Activated CD4-positive, alpha-beta T cell treated with anti-CD3 and anti-CD28 coated beads, Interleukin-2, amount 10 ng/mL, durations not matched to agents 7 days and 5 days (primary cell): ENCODE measurements at regions not wholly inside any gene's neighbourhood (a gene's known extent, or its start where the extent isn't known, plus 50 kb on each side); places are given as distances from the start of the nearest gene placed in this dataset.
"Not testable (repeated sequence)": the region's sequence is repeated elsewhere in the genome, so short reads cannot be mapped to it uniquely, and the experiment has no call there.

Experiments used
- CTCF ChIA-PET: fragments of 350-600 bp; sonication (Branson Sonifier 250); formaldehyde crosslinking; loops from one replicate; lab custom pipeline; 2021; ENCODE audit warnings: antibody characterized with exemption; lab: Charles Lee
- POLR2A ChIA-PET: fragments of 350-600 bp; sonication (Branson Sonifier 250); formaldehyde crosslinking; loops from one replicate; lab custom pipeline; 2021; ENCODE audit warnings: antibody characterized with exemption; lab: Charles Lee
- DNase-seq: peaks from one replicate; pipeline ENCODE4 v3.0.0-alpha.2; 2020
- H3K27ac Mint-ChIP-seq: one replicate; pipeline ENCODE4 v1.8.0; 2021; ENCODE audit warnings: mild to moderate bottlenecking, moderate library complexity, mixed read lengths
- H3K27me3 Mint-ChIP-seq: one replicate; pipeline ENCODE4 v1.8.0; 2021; ENCODE audit warnings: mixed read lengths
- H3K36me3 Mint-ChIP-seq: one replicate; pipeline ENCODE4 v1.8.0; 2021; ENCODE audit warnings: low read depth, mixed read lengths
- H3K4me1 Mint-ChIP-seq: one replicate; pipeline ENCODE4 v1.8.0; 2021; ENCODE audit warnings: mixed read lengths
- H3K4me3 Mint-ChIP-seq: one replicate; pipeline ENCODE4 v1.8.0; 2021; ENCODE audit warnings: mild to moderate bottlenecking, moderate library complexity, mixed read lengths
- H3K9me3 Mint-ChIP-seq: one replicate; pipeline ENCODE4 v1.8.0; 2021; ENCODE audit warnings: mixed read lengths

DNA sequence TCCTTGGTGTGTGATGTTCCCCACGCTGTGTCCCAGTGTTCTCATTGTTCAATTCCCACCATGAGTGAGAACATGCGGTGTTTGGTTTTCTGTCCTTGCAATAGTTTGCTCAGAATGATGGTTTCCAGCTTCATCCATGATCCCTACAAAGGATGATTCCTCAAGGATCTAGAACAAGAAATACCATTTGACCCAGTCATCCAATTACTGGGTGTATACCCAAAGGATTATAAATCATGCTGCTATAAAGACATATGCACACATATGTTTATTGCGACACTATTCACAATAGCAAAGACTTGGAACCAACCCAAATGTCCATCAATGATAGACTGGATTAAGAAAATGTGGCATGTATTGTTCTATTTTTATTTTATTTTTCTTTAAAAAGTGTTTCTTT lies 1351.3 kb upstream of the CDH9 start:
- CTCF ChIA-PET, H3K4me3 Mint-ChIP-seq, DNase-seq, H3K27me3 Mint-ChIP-seq, POLR2A ChIA-PET, H3K27ac Mint-ChIP-seq, H3K9me3 Mint-ChIP-seq, H3K36me3 Mint-ChIP-seq, H3K4me1 Mint-ChIP-seq: not testable (repeated sequence)

DNA sequence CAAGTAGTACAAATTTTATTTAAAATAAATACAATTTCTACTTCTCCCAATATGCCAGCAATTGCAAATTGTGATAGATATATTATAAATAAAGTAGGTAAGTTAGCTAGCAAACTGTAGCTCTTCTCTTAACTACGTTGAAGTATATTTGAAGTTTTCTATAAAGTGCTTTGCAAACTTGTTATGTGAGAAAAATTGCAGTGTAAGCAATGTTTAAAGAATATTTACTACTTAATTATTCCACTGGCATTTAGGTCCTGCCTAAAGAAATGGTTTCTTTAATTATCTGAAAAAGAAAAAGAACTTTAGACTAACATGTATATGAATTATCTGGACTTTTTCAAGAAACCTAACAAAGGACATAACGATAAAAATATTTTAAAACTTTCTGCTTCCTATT lies 1350.0 kb upstream of the CDH9 start:
- ChIA-PET CTCF (no interaction called here), POLR2A (no interaction called here)
- Mint-ChIP-seq H3K4me3 (no peak overlapping the region), H3K9me3 (peaks cover 11% of the 10 kb centered on the region), H3K27ac (no peak overlapping the region), H3K27me3 (no peaks in the 10 kb centered on the region), H3K36me3 (no peaks in the 10 kb centered on the region), H3K4me1 (no peaks in the 10 kb centered on the region)
- no peak for DNase-seq

DNA sequence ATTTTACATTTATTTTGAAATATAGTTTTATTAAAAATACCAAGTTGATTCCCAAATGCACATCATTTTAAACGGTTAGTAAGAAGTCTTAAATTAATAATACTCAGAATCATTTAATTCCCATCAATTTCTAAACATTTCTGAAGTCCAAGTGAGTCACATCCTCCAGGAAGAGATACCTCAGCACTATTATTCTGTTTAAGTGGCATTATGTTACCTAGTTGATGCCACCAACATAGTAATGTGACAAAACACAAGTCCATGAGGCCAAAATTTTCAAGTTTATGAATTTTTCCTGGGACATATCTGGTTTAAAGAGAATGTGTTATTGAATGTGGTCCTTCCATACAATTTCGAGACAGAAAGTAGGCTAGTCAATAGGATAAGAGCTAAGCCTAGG lies 1348.3 kb upstream of the CDH9 start:
- Mint-ChIP-seq H3K9me3 (peaks cover 9% of the 10 kb centered on the region), H3K36me3 (no peaks in the 10 kb centered on the region), H3K4me1 (no peaks in the 10 kb centered on the region), H3K27ac (no peak overlapping the region), H3K4me3 (no peak overlapping the region), H3K27me3 (no peaks in the 10 kb centered on the region)
- POLR2A ChIA-PET: no interaction called here
- CTCF ChIA-PET: no interaction called here
- DNase-seq: no peak

DNA sequence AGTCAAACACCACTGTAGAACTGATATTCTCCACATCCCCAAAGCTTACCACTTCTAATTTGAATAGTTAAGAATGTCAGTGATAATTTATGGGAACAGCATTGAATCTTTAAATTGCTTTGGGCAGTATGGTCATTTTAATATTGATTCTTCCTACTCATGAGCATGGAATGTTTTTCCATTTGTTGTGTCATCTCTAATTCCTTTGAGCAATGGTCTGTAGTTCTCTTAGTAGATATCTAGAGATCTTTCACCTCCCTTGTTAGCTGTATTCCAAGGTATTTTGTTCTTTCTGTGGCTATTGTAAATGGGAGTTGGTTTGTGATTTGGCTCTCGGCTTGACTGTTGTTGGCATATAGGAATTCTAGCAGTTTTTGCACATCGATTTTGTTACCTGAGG lies 1341.8 kb upstream of the CDH9 start:
- DNase-seq: no peak
- ChIA-PET POLR2A (no interaction called here), CTCF (no interaction called here)
- Mint-ChIP-seq H3K9me3 (peaks cover 4% of the 10 kb centered on the region), H3K4me3 (no peak overlapping the region), H3K27me3 (no peaks in the 10 kb centered on the region), H3K4me1 (no peaks in the 10 kb centered on the region), H3K27ac (no peak overlapping the region), H3K36me3 (no peaks in the 10 kb centered on the region)

DNA sequence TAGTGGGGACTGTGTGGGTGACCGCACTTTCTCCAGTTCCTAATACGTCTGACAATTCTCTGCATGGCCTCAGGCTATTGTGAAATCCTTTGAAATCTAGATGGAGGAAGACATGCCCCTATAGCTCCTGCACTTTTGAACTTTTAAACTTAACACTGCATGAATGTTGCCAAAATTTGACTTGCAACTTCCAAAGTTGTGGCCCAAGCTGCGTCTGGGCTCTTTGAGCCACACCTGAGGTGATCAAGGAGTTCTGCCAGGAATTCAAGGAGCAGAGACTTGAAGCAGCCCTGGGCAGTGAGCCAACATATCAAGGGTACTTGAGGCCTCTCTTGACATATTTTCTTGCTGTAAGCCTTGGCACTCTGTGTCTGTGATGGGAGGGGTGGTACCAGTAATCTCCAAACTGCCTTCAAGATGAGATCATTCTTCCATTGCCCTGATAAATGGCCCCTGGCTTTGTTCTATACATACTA lies 1336.1 kb upstream of the CDH9 start:
- ChIA-PET CTCF (no interaction called here), POLR2A (no interaction called here)
- Mint-ChIP-seq H3K4me3 (no peak overlapping the region), H3K36me3 (no peaks in the 10 kb centered on the region), H3K9me3 (no peaks in the 10 kb centered on the region), H3K27ac (no peak overlapping the region), H3K4me1 (no peaks in the 10 kb centered on the region), H3K27me3 (no peaks in the 10 kb centered on the region)
- no peak for DNase-seq

DNA sequence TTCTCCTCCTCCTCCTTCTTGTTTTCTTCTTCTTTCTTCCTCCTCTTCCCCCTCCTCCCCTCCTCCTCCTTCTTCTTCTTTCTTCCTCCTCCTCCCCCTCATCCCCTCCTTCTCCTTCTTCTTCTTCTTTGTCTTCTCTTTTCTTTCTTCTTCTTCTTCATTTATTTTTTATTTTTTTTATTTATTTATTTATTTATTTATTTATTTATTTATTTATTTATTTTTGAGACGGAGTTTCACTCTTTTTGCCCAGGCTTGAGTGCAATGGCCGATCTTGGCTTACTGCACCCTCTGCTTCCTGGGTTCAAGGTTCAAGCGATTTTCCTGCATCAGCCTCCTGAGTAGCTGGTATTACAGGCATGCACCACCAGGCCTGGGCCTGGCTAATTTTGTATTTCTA lies 1332.5 kb upstream of the CDH9 start:
- Mint-ChIP-seq H3K27me3 (no peaks in the 10 kb centered on the region), H3K4me3 (no peak overlapping the region), H3K9me3 (peaks cover 10% of the 10 kb centered on the region), H3K36me3 (no peaks in the 10 kb centered on the region), H3K27ac (no peak overlapping the region), H3K4me1 (no peaks in the 10 kb centered on the region)
- ChIA-PET POLR2A (no interaction called here), CTCF (no interaction called here)
- DNase-seq: no peak

DNA sequence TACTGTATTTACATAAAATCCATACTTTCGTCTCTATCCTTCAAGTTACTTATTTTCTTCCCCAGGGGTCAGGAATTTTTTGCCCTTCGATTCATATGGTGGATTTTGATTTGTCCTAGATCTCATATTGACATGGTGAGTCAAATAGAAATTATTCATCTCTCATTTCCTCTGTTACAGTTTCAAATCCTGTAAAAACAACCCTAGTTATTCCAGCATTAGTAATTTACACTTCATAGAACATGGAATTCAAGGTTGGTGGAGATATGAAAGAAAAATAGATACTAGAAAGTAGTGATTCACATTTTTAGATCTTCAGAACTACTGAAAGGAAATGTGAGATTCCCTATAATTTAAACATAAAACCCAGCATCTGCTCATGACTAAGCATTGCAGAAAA lies 1331.0 kb upstream of the CDH9 start:
- ChIA-PET CTCF (no interaction called here), POLR2A (no interaction called here)
- no peak overlapping the region for H3K27ac Mint-ChIP-seq
- H3K27me3 Mint-ChIP-seq: no peaks in the 10 kb centered on the region
- H3K4me1 Mint-ChIP-seq: no peaks in the 10 kb centered on the region
- DNase-seq: no peak
- H3K36me3 Mint-ChIP-seq: no peaks in the 10 kb centered on the region
- H3K4me3 Mint-ChIP-seq: no peak overlapping the region
- peaks cover 13% of the 10 kb centered on the region for H3K9me3 Mint-ChIP-seq

DNA sequence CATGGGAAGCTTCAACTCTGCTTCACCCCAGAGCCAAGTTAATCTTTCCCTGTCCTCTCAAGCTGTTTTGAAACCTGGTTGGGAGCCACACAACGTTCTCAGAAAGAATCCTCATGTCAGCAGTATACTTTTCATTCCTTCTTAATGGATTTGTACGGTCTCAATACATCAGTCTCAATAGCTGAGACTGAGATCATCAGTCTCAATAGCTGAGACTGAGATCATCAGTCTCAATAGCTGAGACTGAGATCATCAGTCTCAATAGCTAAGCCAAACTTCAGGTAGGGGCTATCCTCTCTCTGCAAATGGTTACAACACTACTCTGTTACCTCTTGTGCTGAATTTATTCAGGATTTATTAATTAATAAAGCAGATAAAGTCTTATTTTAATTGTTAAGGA lies 1317.4 kb upstream of the CDH9 start:
- Mint-ChIP-seq H3K36me3 (no peaks in the 10 kb centered on the region), H3K4me3 (no peak overlapping the region), H3K27me3 (no peaks in the 10 kb centered on the region), H3K27ac (no peak overlapping the region), H3K4me1 (no peaks in the 10 kb centered on the region), H3K9me3 (peaks cover 16% of the 10 kb centered on the region)
- ChIA-PET CTCF (no interaction called here), POLR2A (no interaction called here)
- no peak for DNase-seq

DNA sequence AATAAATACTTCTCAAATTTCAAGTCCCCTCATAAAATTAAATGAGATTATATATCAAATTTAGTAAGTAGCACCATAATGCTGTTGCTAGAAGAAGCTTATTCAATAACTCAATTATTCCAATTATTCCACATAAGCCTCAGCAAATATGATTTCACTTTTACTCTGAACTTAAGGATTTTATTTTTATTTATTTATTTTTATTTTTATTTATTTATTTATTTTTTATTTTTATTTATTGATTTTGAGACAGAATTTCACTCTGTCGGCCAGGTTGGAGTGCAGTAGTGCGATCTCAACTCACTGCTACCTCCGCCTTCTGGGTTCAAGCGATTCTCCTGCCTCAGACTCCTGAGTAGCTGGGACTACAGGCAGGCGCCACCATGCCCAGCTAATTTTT lies 1308.3 kb upstream of the CDH9 start:
- ChIA-PET POLR2A (no interaction called here), CTCF (no interaction called here)
- no peak overlapping the region for H3K27ac Mint-ChIP-seq
- H3K36me3 Mint-ChIP-seq: no peaks in the 10 kb centered on the region
- H3K9me3 Mint-ChIP-seq: peaks cover 18% of the 10 kb centered on the region
- H3K4me3 Mint-ChIP-seq: no peak overlapping the region
- H3K4me1 Mint-ChIP-seq: no peaks in the 10 kb centered on the region
- no peak for DNase-seq
- H3K27me3 Mint-ChIP-seq: no peaks in the 10 kb centered on the region

DNA sequence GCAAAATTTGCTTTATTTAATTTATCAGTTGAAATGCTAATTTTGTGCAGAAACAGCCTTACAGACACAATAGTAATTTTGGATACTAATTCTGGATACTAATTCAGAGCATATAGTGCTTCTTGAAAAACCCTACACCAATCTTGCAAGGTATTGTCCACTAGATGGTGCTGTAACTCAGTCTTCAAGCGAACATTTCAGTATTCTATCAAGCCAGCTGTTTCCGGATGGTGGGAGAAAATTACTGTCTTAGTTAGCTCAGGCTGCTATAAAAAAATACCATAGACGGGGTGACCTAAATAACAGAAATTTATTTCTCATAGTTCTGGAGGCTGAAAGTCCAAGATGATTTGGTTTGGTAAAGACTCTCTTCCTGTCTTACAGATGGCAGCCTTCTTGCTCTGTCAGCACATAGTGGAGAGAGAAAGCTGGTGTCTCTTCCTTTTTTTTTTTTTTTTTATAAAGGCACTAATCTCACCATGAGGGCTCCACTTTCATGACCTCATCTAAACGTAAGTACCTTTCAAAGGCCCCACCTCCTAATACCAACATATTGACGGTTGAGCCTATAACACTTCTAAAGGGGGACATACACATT lies 1306.5 kb upstream of the CDH9 start:
- Mint-ChIP-seq H3K27ac (no peak overlapping the region), H3K4me1 (no peaks in the 10 kb centered on the region), H3K9me3 (peaks cover 11% of the 10 kb centered on the region), H3K36me3 (no peaks in the 10 kb centered on the region), H3K27me3 (no peaks in the 10 kb centered on the region), H3K4me3 (no peak overlapping the region)
- DNase-seq: no peak
- ChIA-PET CTCF (no interaction called here), POLR2A (no interaction called here)

DNA sequence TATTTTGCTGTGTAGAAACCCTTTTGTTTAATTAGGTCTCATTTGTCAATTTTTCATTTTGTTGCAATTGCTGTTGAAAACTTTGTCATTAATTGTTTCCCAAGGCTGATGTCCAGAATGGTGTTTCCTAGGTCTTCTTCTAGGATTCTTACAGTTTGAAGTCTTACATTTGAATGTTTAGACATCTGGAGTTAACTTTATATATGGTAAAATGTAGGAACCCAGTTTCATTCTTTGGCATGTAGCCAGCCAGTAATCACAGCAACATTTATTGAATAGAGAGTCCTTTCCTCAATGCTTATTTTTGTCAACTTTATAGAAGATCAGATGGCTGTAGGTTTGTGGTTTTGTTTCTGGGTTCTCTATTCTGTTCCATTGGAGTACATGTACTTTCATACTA lies 1290.8 kb upstream of the CDH9 start:
- ChIA-PET CTCF (no interaction called here), POLR2A (no interaction called here)
- Mint-ChIP-seq H3K4me1 (no peaks in the 10 kb centered on the region), H3K27me3 (no peaks in the 10 kb centered on the region), H3K4me3 (no peak overlapping the region), H3K36me3 (no peaks in the 10 kb centered on the region), H3K9me3 (peaks cover 9% of the 10 kb centered on the region), H3K27ac (no peak overlapping the region)
- DNase-seq: no peak

DNA sequence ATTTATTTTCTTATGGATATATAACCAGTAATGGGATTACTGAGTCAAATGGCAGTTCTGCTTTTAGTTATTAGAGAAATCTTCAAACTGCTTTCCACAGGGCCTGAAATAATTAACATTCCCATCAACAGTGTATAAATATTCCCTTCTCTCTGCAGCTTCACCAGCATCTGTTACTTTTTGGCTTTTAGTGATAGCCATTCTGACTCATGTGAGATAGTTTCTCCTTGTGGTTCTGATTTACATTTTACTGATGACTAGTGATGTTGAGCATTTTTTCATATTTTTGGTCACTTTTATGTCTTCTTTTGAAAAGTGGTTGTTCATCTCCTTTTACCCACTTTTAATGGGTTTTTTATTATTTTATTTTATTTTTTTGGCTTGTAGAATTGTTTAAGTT lies 1290.3 kb upstream of the CDH9 start:
- DNase-seq: no peak
- Mint-ChIP-seq H3K9me3 (peaks cover 10% of the 10 kb centered on the region), H3K4me1 (no peaks in the 10 kb centered on the region), H3K27ac (no peak overlapping the region), H3K27me3 (no peaks in the 10 kb centered on the region), H3K36me3 (no peaks in the 10 kb centered on the region), H3K4me3 (no peak overlapping the region)
- POLR2A ChIA-PET: no interaction called here
- CTCF ChIA-PET: no interaction called here

DNA sequence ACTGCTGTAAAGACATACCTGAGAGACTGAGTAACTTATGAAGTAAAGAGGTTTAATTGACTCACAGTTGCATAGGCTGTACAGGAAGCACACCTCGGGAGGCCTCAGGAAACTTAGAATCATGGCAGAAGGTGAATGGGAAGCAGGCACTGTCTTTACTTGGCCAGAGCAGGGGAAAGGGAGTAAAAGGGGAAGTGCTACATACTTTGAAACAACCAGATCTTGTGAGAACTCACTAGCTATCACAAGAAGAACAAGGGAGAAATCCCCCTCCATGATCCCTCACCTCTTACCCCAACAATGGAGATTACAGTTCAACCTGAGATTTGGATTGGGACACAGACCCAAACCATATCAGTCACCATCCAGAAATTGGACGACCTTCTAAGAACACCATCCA lies 1285.8 kb upstream of the CDH9 start:
- CTCF ChIA-PET: no interaction called here
- no peak overlapping the region for H3K27ac Mint-ChIP-seq

DNA sequence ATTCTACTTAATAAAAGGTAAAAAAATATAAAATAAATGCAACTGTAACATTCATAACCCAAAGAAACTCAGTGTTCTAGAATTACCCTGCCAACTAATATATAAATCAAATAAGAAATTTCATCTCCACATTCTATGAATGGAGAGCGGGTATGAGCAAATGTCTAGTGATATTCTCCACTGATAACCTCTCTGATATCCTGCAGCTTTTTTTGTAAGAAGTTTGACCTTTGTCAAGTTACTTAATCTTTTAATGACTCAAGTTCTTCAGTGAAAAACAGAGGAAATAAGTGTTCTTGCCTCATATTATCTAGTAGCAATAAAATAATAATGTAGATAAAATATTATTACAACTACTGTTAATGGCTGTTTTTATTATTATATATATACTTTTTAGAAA lies 1275.6 kb upstream of the CDH9 start:
- Mint-ChIP-seq H3K4me3 (no peak overlapping the region), H3K36me3 (no peaks in the 10 kb centered on the region), H3K9me3 (peaks cover 13% of the 10 kb centered on the region), H3K27ac (no peak overlapping the region), H3K27me3 (no peaks in the 10 kb centered on the region), H3K4me1 (no peaks in the 10 kb centered on the region)
- CTCF ChIA-PET: no interaction called here
- DNase-seq: no peak
- POLR2A ChIA-PET: no interaction called here

More for the DNA sequence above, 1285.8 kb upstream of the CDH9 start:
- Mint-ChIP-seq H3K27me3 (no peaks in the 10 kb centered on the region), H3K4me3 (no peak overlapping the region), H3K9me3 (peaks cover 9% of the 10 kb centered on the region), H3K4me1 (no peaks in the 10 kb centered on the region), H3K36me3 (no peaks in the 10 kb centered on the region)
- POLR2A ChIA-PET: no interaction called here
- no peak for DNase-seq
